ENCODE measurements at regions not wholly inside any gene's neighbourhood (a gene's known extent, or its start where the extent isn't known, plus 50 kb on each side); places are given as distances from the start of the nearest gene placed in this dataset.

DNA sequence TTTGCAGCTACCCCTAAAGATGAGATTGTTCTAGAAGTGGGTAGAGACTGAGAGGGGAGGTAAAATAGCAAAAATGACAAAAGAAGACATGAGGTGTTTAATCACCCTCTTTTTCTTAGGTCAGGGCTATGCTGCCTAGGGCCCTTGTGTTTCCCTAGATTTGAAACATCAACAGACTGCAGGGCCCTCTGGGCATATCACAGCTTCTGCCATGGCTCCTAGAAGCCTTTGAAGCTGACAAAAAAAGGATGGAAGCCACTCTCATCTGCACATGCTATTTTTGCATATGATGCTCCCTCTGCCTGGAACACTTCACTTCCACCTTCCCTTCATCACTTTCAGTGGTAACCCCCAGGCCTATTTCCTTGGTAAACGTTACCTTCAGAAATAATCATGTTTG is 68.1 kb downstream of the BTG1 start:
- no peak for DNase-seq (ENCODE audit: low read depth)
- no peak overlapping the region for H3K4me3 ChIP-seq (ENCODE audit: low read depth, low read length)
- TF ChIP-seq, protein P1, sequence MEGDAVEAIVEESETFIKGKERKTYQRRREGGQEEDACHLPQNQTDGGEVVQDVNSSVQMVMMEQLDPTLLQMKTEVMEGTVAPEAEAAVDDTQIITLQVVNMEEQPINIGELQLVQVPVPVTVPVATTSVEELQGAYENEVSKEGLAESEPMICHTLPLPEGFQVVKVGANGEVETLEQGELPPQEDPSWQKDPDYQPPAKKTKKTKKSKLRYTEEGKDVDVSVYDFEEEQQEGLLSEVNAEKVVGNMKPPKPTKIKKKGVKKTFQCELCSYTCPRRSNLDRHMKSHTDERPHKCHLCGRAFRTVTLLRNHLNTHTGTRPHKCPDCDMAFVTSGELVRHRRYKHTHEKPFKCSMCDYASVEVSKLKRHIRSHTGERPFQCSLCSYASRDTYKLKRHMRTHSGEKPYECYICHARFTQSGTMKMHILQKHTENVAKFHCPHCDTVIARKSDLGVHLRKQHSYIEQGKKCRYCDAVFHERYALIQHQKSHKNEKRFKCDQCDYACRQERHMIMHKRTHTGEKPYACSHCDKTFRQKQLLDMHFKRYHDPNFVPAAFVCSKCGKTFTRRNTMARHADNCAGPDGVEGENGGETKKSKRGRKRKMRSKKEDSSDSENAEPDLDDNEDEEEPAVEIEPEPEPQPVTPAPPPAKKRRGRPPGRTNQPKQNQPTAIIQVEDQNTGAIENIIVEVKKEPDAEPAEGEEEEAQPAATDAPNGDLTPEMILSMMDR (conservative IDR thresholded peaks at IDR 0.05; ENCODE audit: low read depth, low read length): no peak

DNA sequence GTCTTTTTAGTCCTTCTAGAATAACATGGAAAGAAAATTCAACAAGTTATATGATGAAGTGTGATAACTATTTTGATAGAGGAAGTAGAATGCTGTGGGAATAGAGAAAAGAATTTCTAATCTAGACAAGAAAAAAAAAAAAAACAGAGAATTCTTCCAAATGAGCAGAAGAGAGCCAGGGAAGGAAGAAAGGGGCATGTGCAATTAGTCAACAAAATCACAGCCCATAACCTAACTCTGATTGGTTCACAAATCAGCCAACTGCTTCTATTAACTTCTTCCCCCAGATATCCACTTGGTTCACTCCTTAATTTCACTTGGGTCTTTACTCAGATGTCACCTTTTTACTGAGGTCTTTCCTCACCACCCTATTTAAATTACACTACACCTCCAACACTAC is 69.5 kb downstream of the BTG1 start:
- H3K4me3 ChIP-seq (ENCODE audit: low read depth, low read length): no peak overlapping the region
- TF ChIP-seq, protein P1 (conservative IDR thresholded peaks at IDR 0.05; ENCODE audit: low read depth, low read length): no peak
- no peak for DNase-seq (ENCODE audit: low read depth)

DNA sequence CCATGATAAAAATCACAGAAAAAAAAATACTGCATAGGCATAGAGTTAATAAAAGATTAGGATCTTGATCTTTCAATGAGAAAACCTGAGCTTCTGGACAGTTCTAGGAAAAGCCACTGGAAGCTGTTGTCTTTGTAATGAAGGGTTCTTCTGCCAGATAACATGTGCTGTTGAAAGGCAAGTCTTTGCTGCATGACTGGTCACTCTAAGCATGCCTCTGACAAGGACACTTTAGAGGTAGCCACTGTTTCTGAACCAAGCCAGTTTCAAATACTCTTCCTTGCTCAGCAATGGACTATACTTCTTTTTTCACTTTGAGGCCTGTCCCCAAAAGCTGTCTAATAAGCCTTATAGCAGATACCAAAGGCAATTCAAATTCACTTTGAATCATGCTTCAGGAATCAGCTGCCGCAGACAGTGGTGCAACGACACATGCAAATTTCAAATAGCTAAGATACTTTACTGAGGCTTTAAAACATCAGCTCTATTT is 70.2 kb downstream of the BTG1 start:
- peak; percentile 84 for DNase-seq (ENCODE audit: low read depth)
- TF ChIP-seq, protein P1 (conservative IDR thresholded peaks at IDR 0.05; ENCODE audit: low read depth, low read length): no peak
- no peak overlapping the region for H3K4me3 ChIP-seq (ENCODE audit: low read depth, low read length)

DNA sequence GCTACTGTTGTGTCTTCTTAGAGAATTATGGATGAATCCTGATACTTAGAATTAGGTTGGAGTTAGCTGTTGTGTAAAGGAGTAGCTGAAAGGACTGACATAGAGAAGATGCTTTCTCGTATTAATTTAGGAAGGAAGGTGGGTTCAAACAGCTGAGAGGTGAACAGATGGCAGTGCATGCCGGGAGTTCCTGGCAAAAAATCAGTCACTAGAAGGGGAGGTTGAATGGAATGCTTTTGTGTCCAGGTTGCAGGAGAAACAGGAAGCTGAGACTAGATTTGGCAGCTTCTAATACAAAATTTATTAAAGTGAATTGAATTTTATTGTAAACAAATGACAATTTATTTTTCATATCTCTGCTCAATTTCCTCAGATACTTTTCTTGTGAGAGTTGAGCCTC is 70.8 kb downstream of the BTG1 start:
- TF ChIP-seq, protein P1 (conservative IDR thresholded peaks at IDR 0.05; ENCODE audit: low read depth, low read length): no peak
- H3K4me3 ChIP-seq (ENCODE audit: low read depth, low read length): no peak overlapping the region
- no peak for DNase-seq (ENCODE audit: low read depth)

DNA sequence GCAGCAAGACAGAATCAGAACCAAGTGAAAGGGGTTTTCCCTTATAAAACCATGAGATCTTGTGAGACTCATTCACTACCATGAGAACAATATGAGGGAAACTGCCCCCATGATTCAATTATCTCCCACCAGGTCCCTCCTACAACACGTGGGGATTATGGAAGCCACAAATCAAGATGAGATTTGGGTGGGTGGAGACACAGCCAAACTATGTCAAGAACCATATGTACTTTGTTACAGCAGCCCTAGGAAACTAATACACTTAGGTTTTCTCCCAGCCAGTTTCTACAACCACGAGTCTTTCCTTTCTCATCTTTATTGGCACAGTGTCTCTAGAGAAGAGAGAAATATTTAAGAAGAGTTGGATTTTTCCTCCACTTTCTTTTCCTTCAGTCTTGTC is 72.6 kb downstream of the BTG1 start:
- no peak overlapping the region for H3K4me3 ChIP-seq (ENCODE audit: low read depth, low read length)
- DNase-seq (ENCODE audit: low read depth): no peak
- TF ChIP-seq, protein P1 (conservative IDR thresholded peaks at IDR 0.05; ENCODE audit: low read depth, low read length): no peak

DNA sequence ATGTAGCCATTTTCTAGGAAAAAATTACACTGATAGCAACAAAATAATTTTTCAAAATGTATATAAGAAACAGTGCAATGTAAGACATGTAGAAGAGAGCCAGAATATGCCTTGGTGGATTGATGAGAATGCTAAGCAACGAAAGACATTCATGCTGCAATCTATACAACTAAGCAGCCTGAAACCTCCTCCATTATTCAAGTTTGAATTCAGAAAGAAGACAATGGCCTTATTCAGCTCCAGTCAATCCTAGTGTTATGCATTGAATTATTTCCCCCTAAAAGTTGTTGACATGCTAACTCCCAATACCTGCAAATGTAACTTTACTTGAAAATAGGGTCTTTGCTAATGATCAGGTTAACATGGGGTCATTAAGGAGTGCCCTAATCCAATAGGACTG is 73.5 kb downstream of the BTG1 start:
- no peak overlapping the region for H3K4me3 ChIP-seq (ENCODE audit: low read depth, low read length)
- TF ChIP-seq, protein P1 (conservative IDR thresholded peaks at IDR 0.05; ENCODE audit: low read depth, low read length): no peak
- DNase-seq (ENCODE audit: low read depth): no peak

DNA sequence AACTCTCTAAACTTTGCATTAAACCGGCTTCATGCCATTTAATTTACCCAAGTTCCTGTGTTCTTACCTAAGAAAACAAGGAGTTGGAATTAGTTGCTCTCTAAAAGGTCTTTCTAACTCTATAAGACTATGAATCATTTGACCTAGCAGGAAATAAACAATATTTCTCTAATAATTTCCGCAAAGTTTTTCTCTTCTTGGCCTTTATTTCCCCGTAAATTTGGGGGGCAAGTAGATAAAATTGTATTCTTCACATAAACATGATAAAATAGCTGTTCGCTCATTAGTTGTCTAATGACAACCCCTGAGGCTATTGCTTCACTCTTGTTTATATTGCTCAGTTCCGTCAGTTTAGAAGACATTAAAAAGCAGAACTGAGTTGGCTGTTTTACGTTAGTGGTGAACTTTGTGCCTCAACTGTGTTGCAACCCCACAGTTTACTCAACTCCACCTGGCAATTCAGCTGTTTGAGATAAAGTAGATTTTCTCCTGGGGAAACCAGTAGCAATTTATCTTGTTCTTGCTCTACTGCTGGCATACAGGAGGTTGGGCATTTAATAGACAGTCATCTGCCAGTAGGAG is 74.7 kb downstream of the BTG1 start:
- no peak overlapping the region for H3K4me3 ChIP-seq (ENCODE audit: low read depth, low read length)
- TF ChIP-seq, protein P1 (conservative IDR thresholded peaks at IDR 0.05; ENCODE audit: low read depth, low read length): no peak
- DNase-seq (ENCODE audit: low read depth): peak; percentile 78

Measured in choroid plexus epithelial cell (primary cell).